Esophagus muscularis mucosa (tissue), 3 donors: ENCODE measurements at regions not wholly inside any gene's neighbourhood (a gene's known extent, or its start where the extent isn't known, plus 50 kb on each side); places are given as distances from the start of the nearest gene placed in this dataset.

ENCODE experiments used
- POLR2A ChIP-seq: fragments of 450-650 bp; IDR thresholded peaks from one replicate; pipeline ENCODE4 v1.6.1; 2017; ENCODE audit warnings: antibody characterized with exemption, moderate library complexity, mild to moderate bottlenecking, low read depth
- POLR2AphosphoS5 ChIP-seq, 2 donors: sonication (generic); formaldehyde crosslinking; IDR thresholded peaks; one replicate each; pipeline ENCODE4 v1.6.1; 2017; ENCODE audit warnings: antibody characterized with exemption in 2 of 2
- TF ChIP-seq, protein P1 (sequence below), 3 experiments: fragments of 200-600 bp in 2 of 3; fragments of 450-650 bp in 1 of 3; sonication (generic) in 2 of 3; IDR thresholded peaks; one replicate each; pipeline ENCODE4 v1.5.1; 2017 to 2019; ENCODE audit warnings: antibody characterized with exemption in 3 of 3, mild to moderate bottlenecking in 2 of 3, moderate library complexity in 1 of 3

DNA sequence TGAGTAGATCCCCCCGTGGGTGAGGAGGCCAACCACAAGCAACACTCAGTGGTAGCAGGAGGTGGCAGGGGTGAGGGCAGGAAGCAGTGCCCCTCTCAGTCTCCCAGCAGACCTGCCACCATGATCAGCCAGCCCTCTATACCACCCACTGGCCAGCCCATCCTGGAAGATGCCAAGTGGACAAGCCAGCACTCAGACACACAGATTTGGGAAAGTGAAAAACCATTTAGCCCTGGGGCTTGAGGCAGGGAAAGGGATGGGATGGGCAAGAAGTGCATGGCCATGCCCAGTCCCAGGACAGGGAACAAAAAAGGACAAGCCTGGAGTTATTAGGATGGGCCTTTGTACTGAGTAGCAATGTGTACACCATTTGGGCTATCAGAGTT lies 76.9 kb downstream of the HFE start:
- TF ChIP-seq, protein P1, sequence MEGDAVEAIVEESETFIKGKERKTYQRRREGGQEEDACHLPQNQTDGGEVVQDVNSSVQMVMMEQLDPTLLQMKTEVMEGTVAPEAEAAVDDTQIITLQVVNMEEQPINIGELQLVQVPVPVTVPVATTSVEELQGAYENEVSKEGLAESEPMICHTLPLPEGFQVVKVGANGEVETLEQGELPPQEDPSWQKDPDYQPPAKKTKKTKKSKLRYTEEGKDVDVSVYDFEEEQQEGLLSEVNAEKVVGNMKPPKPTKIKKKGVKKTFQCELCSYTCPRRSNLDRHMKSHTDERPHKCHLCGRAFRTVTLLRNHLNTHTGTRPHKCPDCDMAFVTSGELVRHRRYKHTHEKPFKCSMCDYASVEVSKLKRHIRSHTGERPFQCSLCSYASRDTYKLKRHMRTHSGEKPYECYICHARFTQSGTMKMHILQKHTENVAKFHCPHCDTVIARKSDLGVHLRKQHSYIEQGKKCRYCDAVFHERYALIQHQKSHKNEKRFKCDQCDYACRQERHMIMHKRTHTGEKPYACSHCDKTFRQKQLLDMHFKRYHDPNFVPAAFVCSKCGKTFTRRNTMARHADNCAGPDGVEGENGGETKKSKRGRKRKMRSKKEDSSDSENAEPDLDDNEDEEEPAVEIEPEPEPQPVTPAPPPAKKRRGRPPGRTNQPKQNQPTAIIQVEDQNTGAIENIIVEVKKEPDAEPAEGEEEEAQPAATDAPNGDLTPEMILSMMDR (IDR thresholded peaks at IDR 0.05), result no peak
- TF ChIP-seq POLR2A (no peak), POLR2AphosphoS5 (IDR thresholded peaks at IDR 0.05) (no peak)
